OCI-LY3 (cell line): ENCODE measurements at regions not wholly inside any gene's neighbourhood (a gene's known extent, or its start where the extent isn't known, plus 50 kb on each side); places are given as distances from the start of the nearest gene placed in this dataset.

Experiments
- CTCF ChIP-seq: fragments of 200-600, 300-600 bp; sonication (generic); IDR thresholded peaks from 2 replicates; pipeline ENCODE4 v1.5.1; 2014; ENCODE audit warnings: antibody characterized with exemption, low read length, low read depth
- EZH2phosphoT487 ChIP-seq: fragments of 200-600 bp; shearing (Covaris generic); IDR thresholded peaks from 2 replicates; pipeline ENCODE4 v1.6.1; 2018; ENCODE audit warnings: antibody characterized with exemption, mixed run types, low read depth

- TF ChIP-seq CTCF: peak; percentile 6; the same call in 1 of the 2 replicates
- TF ChIP-seq EZH2phosphoT487: no peak
These were observed 107.1 kb upstream of the ATP6AP2 start for GRCh38 chrX:40473460-40474204.
